PC-9 (cell line): ENCODE measurements at regions not wholly inside any gene's neighbourhood (a gene's known extent, or its start where the extent isn't known, plus 50 kb on each side); places are given as distances from the start of the nearest gene placed in this dataset.

Experiments used
- CTCF ChIP-seq: fragments of 200-600 bp; sonication (generic); conservative IDR thresholded peaks from 2 replicates; pipeline ENCODE4 v1.6.1; 2017; ENCODE audit warnings: mixed run types, antibody characterized with exemption, mild to moderate bottlenecking, moderate library complexity
- EZH2 ChIP-seq: fragments of 200-600 bp; sonication (generic); IDR thresholded peaks from 2 replicates; pipeline ENCODE4 v1.8.0; 2017; ENCODE audit warnings: antibody characterized with exemption, low read depth

GRCh38 chr1:235002706-235003300 is 125.8 kb downstream of the TOMM20 start:
- TF ChIP-seq CTCF (no peak), EZH2 (no peak)
